GM12878 (cell line): ENCODE measurements at regions not wholly inside any gene's neighbourhood (a gene's known extent, or its start where the extent isn't known, plus 50 kb on each side); places are given as distances from the start of the nearest gene placed in this dataset.

Experiments
- BRCA1 ChIP-seq: IDR thresholded peaks from 2 replicates; pipeline ENCODE4 v1.6.1; 2011; ENCODE audit warnings: low read depth, low read length, improper control_type of control experiment
- CBX5 ChIP-seq: sonication (generic); IDR thresholded peaks from 2 replicates; pipeline ENCODE4 v1.6.1; 2016; ENCODE audit warnings: low read depth, moderate library complexity, mild to moderate bottlenecking, inconsistent platforms
- PAX5 ChIP-seq: IDR thresholded peaks from 2 replicates; pipeline ENCODE4 v1.6.1; 2011; ENCODE audit warnings: low read depth, low read length, borderline replicate concordance
- TF ChIP-seq, protein P1 (sequence below): fragments of 450-650 bp; IDR thresholded peaks from 2 replicates; pipeline ENCODE4 v1.6.1; 2017; ENCODE audit warnings: antibody characterized with exemption, mild to moderate bottlenecking, moderate library complexity
- TF ChIP-seq, protein P2 (sequence below): IDR thresholded peaks from 2 replicates; pipeline ENCODE4 v1.6.1; 2012; ENCODE audit warnings: low read depth, low read length, improper control_type of control experiment

DNA sequence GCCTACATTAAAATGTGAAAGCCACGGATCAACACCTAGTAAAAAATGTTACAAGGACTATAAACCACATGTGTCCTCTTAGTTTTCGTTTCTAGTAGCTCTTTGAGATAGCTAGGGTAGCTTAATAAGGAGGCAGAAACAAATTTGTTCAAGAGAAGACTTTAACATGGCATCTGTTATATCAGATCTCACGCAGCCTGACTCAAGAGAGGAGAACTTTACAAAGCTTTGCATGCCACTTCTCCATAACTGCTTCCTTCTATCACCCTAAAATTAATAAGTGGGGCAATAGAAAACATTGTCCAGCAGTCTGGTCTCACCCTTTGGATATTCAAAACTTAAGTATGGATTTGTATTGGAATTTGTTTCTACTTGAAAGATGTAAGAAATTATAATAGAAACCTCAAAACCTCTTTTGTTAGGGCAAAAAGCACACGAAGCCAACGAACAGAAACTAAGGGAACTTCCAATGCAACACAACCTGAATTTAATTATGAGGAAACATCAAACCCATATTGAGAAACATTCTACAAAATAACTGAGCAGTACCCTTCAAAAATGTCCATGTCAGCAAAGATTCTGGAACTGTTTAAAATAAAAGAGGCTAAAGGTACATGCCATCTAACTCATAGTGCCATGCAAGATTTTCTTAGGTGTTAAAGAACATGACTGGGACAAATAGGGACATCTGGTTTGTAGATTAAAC, 194.8 kb downstream of the LRIG3 start:
- no peak for TF ChIP-seq BRCA1
- TF ChIP-seq, protein P1, sequence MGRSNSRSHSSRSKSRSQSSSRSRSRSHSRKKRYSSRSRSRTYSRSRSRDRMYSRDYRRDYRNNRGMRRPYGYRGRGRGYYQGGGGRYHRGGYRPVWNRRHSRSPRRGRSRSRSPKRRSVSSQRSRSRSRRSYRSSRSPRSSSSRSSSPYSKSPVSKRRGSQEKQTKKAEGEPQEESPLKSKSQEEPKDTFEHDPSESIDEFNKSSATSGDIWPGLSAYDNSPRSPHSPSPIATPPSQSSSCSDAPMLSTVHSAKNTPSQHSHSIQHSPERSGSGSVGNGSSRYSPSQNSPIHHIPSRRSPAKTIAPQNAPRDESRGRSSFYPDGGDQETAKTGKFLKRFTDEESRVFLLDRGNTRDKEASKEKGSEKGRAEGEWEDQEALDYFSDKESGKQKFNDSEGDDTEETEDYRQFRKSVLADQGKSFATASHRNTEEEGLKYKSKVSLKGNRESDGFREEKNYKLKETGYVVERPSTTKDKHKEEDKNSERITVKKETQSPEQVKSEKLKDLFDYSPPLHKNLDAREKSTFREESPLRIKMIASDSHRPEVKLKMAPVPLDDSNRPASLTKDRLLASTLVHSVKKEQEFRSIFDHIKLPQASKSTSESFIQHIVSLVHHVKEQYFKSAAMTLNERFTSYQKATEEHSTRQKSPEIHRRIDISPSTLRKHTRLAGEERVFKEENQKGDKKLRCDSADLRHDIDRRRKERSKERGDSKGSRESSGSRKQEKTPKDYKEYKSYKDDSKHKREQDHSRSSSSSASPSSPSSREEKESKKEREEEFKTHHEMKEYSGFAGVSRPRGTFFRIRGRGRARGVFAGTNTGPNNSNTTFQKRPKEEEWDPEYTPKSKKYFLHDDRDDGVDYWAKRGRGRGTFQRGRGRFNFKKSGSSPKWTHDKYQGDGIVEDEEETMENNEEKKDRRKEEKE = no peak
- no peak for TF ChIP-seq PAX5
- TF ChIP-seq, protein P2, sequence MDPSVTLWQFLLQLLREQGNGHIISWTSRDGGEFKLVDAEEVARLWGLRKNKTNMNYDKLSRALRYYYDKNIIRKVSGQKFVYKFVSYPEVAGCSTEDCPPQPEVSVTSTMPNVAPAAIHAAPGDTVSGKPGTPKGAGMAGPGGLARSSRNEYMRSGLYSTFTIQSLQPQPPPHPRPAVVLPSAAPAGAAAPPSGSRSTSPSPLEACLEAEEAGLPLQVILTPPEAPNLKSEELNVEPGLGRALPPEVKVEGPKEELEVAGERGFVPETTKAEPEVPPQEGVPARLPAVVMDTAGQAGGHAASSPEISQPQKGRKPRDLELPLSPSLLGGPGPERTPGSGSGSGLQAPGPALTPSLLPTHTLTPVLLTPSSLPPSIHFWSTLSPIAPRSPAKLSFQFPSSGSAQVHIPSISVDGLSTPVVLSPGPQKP = no peak
- TF ChIP-seq CBX5 = no peak
